ENCODE measurements at regions not wholly inside any gene's neighbourhood (a gene's known extent, or its start where the extent isn't known, plus 50 kb on each side); places are given as distances from the start of the nearest gene placed in this dataset.

DNA sequence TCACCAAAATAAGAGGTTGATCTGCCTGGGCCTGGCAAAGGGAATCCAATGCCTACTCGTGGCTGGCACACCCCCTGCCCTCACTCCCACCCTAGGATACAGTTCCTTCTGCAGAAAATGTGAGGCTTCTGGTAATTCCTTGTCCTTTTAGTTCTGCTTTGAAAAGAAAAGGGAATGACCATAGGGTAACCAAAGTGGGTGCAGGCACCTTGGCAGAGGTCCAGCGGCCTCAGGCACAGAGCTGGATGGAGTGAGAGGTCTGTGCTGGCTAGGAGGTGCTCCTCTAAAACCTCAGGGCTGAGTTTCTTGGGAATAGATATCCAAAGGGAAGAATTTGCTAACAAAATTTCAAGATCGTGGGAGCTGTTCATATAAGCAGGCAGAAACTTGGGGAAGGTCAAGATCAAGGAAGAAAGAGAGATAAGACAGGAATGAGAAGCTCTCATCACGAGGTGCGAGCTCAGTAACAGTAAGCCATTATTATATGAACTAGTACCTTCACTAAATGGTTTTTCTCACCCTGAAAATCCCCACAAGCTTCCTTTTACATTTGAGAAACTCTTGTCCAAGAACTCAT is 293.1 kb upstream of the LYPLAL1 start (continued):
- TF ChIP-seq PAWR (CRISPR knock-in tag; IDR thresholded peaks at IDR 0.05; ENCODE audit: borderline replicate concordance) (no peak), KMT2A (CRISPR knock-in tag; IDR thresholded peaks at IDR 0.05) (no peak), ZBTB7A (CRISPR knock-in tag; IDR thresholded peaks at IDR 0.05) (no peak), ZNF207 (IDR thresholded peaks at IDR 0.05; ENCODE audit: borderline replicate concordance) (no peak), U2AF2 (IDR thresholded peaks at IDR 0.05; ENCODE audit: low read depth, low read length) (no peak)
- TF ChIP-seq, protein P1, sequence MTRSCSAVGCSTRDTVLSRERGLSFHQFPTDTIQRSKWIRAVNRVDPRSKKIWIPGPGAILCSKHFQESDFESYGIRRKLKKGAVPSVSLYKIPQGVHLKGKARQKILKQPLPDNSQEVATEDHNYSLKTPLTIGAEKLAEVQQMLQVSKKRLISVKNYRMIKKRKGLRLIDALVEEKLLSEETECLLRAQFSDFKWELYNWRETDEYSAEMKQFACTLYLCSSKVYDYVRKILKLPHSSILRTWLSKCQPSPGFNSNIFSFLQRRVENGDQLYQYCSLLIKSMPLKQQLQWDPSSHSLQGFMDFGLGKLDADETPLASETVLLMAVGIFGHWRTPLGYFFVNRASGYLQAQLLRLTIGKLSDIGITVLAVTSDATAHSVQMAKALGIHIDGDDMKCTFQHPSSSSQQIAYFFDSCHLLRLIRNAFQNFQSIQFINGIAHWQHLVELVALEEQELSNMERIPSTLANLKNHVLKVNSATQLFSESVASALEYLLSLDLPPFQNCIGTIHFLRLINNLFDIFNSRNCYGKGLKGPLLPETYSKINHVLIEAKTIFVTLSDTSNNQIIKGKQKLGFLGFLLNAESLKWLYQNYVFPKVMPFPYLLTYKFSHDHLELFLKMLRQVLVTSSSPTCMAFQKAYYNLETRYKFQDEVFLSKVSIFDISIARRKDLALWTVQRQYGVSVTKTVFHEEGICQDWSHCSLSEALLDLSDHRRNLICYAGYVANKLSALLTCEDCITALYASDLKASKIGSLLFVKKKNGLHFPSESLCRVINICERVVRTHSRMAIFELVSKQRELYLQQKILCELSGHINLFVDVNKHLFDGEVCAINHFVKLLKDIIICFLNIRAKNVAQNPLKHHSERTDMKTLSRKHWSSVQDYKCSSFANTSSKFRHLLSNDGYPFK (CRISPR knock-in tag; IDR thresholded peaks at IDR 0.05; ENCODE audit: borderline replicate concordance) = no peak
- TF ChIP-seq, protein P2, sequence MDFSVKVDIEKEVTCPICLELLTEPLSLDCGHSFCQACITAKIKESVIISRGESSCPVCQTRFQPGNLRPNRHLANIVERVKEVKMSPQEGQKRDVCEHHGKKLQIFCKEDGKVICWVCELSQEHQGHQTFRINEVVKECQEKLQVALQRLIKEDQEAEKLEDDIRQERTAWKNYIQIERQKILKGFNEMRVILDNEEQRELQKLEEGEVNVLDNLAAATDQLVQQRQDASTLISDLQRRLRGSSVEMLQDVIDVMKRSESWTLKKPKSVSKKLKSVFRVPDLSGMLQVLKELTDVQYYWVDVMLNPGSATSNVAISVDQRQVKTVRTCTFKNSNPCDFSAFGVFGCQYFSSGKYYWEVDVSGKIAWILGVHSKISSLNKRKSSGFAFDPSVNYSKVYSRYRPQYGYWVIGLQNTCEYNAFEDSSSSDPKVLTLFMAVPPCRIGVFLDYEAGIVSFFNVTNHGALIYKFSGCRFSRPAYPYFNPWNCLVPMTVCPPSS (IDR thresholded peaks at IDR 0.05) = no peak

DNA sequence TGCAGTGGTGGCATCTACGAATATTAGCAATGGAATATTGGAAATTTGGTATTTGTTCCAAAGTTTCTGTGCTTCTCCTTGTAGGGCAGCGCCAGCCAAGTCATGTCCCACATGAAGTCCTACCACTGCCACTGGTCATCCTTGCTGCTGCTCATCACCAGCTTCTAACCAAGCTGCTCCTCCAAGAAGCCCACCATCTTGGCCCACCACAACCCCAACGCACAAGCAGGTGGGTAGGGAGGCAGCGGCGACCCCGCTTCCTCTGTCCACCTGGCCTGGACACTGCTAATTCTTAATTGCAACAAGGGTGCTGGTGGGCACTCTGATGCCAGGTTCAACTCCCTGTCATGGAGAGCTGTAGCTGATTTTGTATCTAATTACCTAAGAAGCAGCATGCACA is 291.2 kb upstream of the LYPLAL1 start:
- Histone ChIP-seq H3K27ac (ENCODE audit: extremely low read length, insufficient read depth, low read length) (no peak overlapping the region), H3K79me2 (ENCODE audit: insufficient read depth, low read length) (no peaks in the 10 kb centered on the region), H3K36me3 (replicated peaks in 1 of 2; ENCODE audit: control insufficient read depth in 1 of 2, insufficient read depth in 2 of 2, low read length in 2 of 2) (no peaks in the 10 kb centered on the region), H4K20me1 (ENCODE audit: insufficient read depth, low read length) (no peaks in the 10 kb centered on the region), H2AFZ (ENCODE audit: low read length) (no peak overlapping the region), H3K9ac (ENCODE audit: insufficient read depth, low read depth, low read length) (no peak overlapping the region), H3K9me3 (ENCODE audit: low read length) (no peaks in the 10 kb centered on the region), H3K27me3 (ENCODE audit: control insufficient read depth in 1 of 2, insufficient read depth in 2 of 2, low read length in 2 of 2) (no peaks in the 10 kb centered on the region; a peak in 1 of 5 replicates), H3K4me1 (ENCODE audit: insufficient read depth, low read length) (no peaks in the 10 kb centered on the region), H3K4me3 (replicated peaks in 1 of 3; ENCODE audit: insufficient read depth in 1 of 3, low read depth in 2 of 3, low read length in 3 of 3) (no peak overlapping the region), H3K4me2 (ENCODE audit: low read depth, low read length) (no peak overlapping the region)
- no TSS peak for BruUV-seq (replicated peaks)
- ChIA-PET POLR2A (no interaction called here), CTCF (ENCODE audit: low intra/inter-chr PET ratio, low total read pairs) (no interaction called here)
- no peak for DNase-seq (ENCODE audit: low spot score)
- no peak for TF ChIP-seq ZMAT3 (CRISPR knock-in tag; conservative IDR thresholded peaks at IDR 0.05)
- in situ Hi-C loops (cut with HindIII; ENCODE audit: extremely low pct_ligation_motif_present, low pct_unique_long_range_greater_than_20kb) = no loop called here
- WGBS (ENCODE audit: low lambda C conversion rate) = 0% methylated on average over 2 of the region's 6 CpGs
- no peak for ATAC-seq
- intact Hi-C loops (cut with micrococcal nuclease; ENCODE audit: unreplicated experiment) = no loop called here
- FAIRE-seq = no peak

Data from HepG2 (cell line).